NCI-H2029 treated with DMSO at 0.1 percent for 48 hours (cell line): ENCODE measurements at regions not wholly inside any gene's neighbourhood (a gene's known extent, or its start where the extent isn't known, plus 50 kb on each side); places are given as distances from the start of the nearest gene placed in this dataset.

Experiments used
- DNase-seq: peaks from one replicate; lab custom pipeline; 2025; lab: John Stamatoyannopoulos, UW

- DNase-seq = no peak
Measured at GRCh38 chr18:8944871-8945245, 157.6 kb upstream of the NDUFV2 start.

GRCh38 chr18:8945514-8945913 lies 157.0 kb upstream of the NDUFV2 start:
- no peak for DNase-seq

- DNase-seq = no peak
Measured at GRCh38 chr18:8946066-8946838, 156.2 kb upstream of the NDUFV2 start.

- no peak for DNase-seq
Measured at GRCh38 chr18:8947566-8947965, 154.9 kb upstream of the NDUFV2 start.

DNA sequence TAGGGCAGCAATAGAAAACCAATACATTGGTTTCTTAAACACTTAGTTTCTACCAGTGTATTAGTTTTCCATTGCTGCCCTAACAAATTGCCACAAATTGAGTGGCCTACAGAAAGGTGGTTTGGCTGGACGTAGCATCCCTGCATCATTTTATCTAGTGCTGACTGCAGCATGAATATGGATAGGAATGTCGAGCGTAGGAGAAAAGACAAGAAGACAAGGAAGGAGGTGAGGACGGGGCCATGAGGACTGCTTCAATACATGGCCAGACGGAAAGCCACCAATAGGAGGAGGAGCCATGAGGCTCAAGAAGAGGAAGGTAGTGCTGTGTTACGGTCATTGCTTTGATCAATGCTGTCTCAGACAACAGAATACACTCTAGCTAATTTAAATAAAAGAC lies 154.5 kb upstream of the NDUFV2 start:
- no peak for DNase-seq

DNA sequence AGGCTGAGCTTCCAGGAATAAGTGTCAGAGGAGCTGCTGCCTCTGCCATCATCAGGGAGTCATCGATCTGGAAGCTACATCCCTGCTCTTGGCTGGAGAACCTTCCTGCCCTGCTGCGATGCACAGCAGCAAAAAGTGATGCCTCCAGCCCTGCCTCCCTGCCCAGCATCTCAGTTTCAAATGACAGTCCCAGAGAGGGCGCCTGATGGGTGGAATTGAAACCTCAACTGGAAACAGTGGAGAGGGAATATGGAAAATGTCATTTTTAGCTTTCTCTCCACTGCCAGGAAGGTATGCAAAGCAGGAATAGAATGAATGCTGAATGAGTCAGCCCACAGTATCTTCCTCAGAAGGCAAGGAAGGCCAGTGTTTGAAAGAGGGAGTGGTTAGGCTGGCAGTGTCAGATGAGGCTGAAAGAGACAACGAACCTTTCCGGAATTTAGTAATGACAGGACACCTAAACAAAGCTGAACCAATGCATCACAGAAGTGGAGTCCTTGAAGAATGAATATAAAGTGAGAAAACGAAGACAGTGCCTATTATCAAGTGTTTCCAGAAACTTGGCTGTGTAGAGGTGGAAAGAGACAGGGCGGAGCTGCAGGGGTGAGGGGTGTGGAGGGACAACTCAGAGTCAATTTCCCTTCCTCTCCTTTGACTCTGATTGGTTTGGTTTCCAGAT lies 153.9 kb upstream of the NDUFV2 start:
- no peak for DNase-seq

DNA sequence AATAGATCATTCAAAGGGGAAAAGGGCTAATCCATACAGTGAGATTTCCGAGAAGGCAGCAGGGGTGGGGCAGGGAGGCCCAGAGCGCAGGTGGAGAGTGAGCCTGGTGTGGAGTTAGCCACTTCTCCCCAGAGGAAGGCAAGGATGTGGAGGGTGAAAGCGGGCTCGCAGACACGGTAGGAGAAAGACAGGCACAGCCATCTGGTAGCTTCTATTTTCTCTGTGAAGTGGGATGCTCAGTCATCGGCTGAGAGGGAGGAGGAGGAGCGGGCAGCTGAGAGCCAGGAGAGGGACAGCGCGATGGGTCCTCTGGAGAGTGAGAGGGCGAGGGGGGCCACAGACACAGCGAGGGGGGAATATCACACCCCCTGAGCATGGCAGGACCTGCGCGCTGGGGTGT lies 153.3 kb upstream of the NDUFV2 start:
- DNase-seq = no peak

- DNase-seq = no peak
Measured at GRCh38 chr18:8951491-8951890, 151.0 kb upstream of the NDUFV2 start.

GRCh38 chr18:8952174-8952573 lies 150.3 kb upstream of the NDUFV2 start:
- no peak for DNase-seq

- no peak for DNase-seq
Measured at GRCh38 chr18:8952769-8953760, 149.4 kb upstream of the NDUFV2 start.

DNA sequence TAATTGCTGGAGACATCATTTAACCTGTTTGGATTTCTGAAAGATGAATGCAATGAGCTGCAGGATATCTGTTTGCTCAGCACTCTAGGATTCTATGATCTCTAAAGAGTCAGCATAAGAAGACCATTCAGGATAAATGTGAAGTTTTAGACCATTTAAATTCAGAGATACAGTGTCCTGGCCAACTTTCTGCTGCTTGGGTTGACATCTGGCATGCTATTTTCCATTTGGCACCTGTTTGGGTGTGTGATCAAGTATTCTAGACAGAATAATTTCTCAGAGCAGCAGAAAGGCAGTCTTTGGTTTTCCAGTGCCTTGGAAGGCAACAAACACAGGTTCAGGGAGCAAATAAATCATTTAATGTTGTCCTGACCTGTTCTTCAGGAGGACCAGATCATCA lies 144.8 kb upstream of the NDUFV2 start:
- no peak for DNase-seq

DNA sequence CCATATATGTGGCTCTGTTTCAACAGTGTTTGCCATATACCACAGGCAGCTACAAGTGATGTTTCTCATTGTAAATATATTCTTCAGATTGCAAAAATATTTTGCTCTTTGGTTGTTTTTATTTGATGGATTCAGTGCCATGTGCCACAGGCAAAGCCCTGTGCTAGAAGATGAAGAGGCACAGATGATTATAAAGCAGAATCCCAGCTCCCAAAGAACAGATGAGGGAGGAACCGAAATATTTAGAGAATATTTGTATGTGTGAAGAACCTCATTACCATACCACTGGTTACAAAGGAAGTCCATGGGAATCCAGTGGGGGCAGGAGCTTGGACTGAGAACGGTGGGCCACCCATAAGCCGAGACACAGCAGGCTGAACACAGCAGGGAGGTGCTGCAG lies 143.8 kb upstream of the NDUFV2 start:
- DNase-seq = no peak

- DNase-seq = no peak
Measured at GRCh38 chr18:8959551-8960135, 142.9 kb upstream of the NDUFV2 start.

DNA sequence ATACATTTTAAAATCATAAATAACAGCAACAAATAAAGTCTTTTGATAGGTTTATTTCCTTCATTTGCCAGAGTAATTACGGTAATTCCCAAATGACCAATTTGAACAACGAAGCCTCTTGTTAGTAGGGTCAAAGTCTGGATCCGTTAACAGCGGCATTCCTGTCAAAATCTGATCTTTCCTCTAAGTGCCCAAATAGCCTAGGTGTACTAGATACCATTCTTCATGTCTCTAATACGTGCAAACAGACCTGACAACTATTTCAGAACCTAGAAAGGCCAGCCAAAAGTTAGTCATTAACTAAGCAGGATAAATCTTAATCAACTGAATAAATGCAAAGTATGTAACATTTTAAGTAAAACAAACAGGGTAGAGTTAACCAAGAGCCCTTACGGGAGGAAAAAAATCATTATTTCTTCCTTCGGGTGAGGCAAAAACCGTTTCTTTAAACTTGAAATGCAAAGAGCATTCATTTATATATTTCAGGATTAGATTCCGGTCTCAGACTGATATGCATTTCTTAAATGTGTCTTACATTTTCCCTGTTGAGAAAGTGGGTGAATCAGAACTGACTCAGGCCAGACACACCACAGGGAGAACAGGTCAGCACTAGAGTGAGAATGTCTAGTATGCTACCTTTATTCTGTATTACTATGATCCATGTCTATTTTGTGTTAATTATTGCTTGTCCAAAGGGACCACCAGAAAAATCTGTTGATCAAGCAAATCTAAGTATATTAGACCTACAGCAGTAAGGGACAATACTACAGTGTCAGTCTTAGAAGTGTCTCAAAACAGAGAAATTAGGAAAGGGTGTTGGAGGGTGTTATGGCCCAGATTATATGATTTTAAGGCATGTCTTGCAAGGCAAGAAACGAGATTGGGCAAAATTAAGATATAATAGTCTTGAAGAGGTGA lies 141.5 kb upstream of the NDUFV2 start:
- no peak for DNase-seq

DNA sequence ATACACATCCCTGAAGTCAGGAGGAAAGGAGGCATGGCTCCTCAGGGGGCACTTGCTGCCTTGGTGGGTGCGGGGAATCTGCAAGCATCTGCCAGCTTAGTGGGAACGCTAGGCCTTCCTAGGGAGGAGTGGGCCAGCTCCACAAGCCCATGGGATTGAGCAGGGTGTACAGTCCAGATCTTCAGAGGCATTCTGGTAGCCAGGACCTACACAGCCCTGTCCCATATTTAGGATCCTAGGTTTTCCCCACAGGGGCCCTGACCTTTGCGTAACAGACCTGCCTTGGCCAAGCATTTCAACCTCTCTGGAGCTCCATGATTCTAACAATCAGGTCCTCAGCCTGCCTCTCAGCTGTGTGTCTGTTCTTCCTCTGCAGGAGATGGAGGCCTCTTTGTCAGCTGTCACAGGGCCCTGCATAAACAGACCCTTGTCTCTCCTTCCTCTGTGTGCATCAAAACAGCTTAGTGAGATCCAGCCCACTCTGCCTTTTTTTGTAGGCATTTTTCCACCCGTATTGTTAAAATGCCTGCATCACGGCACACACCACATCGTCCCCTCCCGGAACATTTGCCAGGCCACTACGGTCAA lies 140.2 kb upstream of the NDUFV2 start:
- DNase-seq = no peak

DNA sequence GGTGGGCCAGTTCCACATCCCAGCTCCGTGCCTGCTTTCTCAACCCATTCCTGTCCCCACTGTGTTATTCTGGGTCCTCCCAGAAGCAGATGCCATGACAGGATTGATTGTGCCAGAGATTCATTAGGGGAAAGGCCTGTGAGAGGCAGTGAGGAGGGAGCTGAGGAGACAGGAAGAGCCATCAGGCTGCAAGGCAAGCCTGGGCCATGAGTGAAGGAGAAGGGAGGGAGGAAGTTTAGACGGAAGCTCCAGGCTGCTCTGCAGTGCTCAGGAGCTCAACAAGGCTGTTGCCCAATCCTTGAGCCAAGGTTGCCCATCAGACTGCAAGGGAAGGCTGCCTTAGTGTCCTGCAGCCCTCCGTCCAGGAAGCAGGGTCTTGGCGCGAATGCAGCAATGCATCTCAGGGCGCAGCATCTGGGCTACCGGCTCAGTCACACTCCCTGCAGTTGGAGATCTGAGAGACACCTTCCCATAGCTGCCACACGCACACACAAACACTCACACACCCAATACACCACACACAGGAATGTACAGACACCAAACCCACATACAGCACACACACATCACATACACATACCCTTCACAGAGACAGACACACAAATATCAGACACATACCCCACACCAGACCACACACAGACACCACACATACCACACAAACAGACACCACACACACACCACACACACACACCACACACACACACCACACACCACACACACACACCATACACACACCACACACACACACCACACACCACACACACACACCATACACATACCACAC lies 139.5 kb upstream of the NDUFV2 start:
- no peak for DNase-seq

DNA sequence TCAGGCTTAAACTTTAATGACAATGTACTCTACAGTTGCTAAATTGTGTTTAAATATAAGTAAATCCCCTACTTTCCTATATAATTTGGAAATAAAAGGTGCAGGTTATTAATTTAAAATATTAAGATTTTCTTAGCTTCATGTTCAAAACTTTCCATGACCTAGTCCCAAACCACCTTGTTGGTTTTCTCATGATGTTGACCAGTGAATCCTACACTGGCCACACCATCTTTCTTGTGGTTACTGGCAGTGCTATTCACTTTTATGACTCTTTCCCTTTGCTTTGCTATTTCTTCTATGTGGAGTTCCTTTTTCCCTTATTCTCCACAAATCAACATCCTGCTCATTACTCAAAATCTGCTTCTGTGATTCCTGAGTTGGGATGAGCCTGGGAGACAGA lies 138.6 kb upstream of the NDUFV2 start:
- no peak for DNase-seq

DNA sequence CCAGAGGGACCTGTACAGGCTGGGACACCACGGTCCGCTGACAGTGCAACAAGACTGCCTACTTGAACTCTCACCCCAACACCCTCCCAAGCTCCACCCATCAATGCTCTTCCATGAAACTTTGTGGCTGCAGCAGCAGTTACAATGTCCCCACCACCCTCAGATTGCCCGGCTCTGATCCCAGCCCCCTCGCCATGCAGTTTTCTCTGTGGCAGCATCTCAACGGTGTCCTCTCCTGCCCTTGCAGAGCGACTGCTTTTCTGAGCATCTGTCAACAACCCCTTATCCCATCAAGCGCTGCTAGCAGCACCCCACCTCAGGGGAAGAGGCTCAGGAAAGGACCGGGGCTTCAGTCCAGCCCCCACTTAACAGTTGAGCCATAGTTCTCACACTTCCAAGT lies 137.1 kb upstream of the NDUFV2 start:
- DNase-seq = no peak

- DNase-seq = no peak
Measured at GRCh38 chr18:8966821-8967220, 135.7 kb upstream of the NDUFV2 start.

DNA sequence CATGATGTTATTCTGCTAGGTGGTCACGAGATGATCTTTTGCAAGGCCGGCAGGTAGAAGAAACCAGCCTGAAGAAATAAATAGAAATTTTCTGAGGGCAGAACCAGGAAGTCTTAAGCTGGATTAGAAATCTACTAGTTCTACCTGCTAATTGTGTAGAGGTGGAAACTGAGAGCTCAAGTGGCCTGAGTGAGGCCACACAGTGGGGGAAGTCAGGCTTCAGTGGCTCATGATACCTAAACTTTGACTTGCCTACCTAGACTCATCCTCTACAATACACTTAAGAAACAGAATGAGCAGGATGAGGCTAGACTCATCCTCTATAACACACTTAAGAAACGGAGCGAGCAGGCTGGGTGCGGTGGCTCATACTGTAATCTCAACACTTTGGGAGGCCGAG lies 134.9 kb upstream of the NDUFV2 start:
- DNase-seq = no peak
